Type B pancreatic cell (in vitro differentiated cells): ENCODE measurements at regions not wholly inside any gene's neighbourhood (a gene's known extent, or its start where the extent isn't known, plus 50 kb on each side); places are given as distances from the start of the nearest gene placed in this dataset.
A peak's percentile ranks its signal among the peaks of the same experiment; 100 is the strongest.

Experiments used
- DNase-seq: peaks from one replicate; pipeline ENCODE4 v3.0.0; 2021; ENCODE audit warnings: mixed read lengths; ENCODE audit not compliant: unreplicated experiment; ENCODE audit errors: extremely low spot score
- H3K27ac Mint-ChIP-seq: 2 replicates; pipeline ENCODE4 v1.8.0; 2021; ENCODE audit warnings: mild to moderate bottlenecking, mixed read lengths
- H3K27me3 Mint-ChIP-seq: 2 replicates; pipeline ENCODE4 v1.8.0; 2021; ENCODE audit warnings: mixed read lengths
- H3K36me3 Mint-ChIP-seq: 2 replicates; pipeline ENCODE4 v1.8.0; 2021; ENCODE audit warnings: mixed read lengths
- H3K4me1 Mint-ChIP-seq: one replicate; pipeline ENCODE4 v1.8.0; 2021; ENCODE audit warnings: mixed read lengths; ENCODE audit not compliant: unreplicated experiment
- H3K4me3 Mint-ChIP-seq: 2 replicates; pipeline ENCODE4 v1.8.0; 2021; ENCODE audit warnings: mild to moderate bottlenecking, mixed read lengths
- H3K9me3 Mint-ChIP-seq: 2 replicates; pipeline ENCODE4 v1.8.0; 2021; ENCODE audit warnings: mixed read lengths
- CTCF ChIP-seq: fragments of 200-600 bp; sonication (generic); conservative IDR thresholded peaks from 2 replicates; pipeline ENCODE4 v1.5.0; 2021; ENCODE audit warnings: antibody characterized with exemption, mild to moderate bottlenecking

GRCh38 chr3:182399978-182400737 is 393.1 kb upstream of the ATP11B start:
- TF ChIP-seq CTCF = no peak
- Mint-ChIP-seq H3K4me1 (peaks cover 4% of the 10 kb centered on the region), H3K9me3 (peaks cover 4% of the 10 kb centered on the region), H3K36me3 (no peaks in the 10 kb centered on the region), H3K4me3 (no peak overlapping the region), H3K27me3 (no peaks in the 10 kb centered on the region), H3K27ac (peak overlapping the region; percentile 19)
- DNase-seq = no peak

- no peak for DNase-seq
- H3K27me3 Mint-ChIP-seq = no peaks in the 10 kb centered on the region
- H3K36me3 Mint-ChIP-seq = no peaks in the 10 kb centered on the region
- no peak overlapping the region for H3K27ac Mint-ChIP-seq
- H3K4me3 Mint-ChIP-seq = no peak overlapping the region
- no peak for TF ChIP-seq CTCF
- H3K4me1 Mint-ChIP-seq = peaks cover 4% of the 10 kb centered on the region
- H3K9me3 Mint-ChIP-seq = peaks cover 4% of the 10 kb centered on the region
Measured at GRCh38 chr3:182400838-182401237, 392.5 kb upstream of the ATP11B start.

GRCh38 chr3:182404031-182404430 is 389.3 kb upstream of the ATP11B start:
- no peak overlapping the region for H3K27ac Mint-ChIP-seq
- H3K9me3 Mint-ChIP-seq = peaks cover 4% of the 10 kb centered on the region

GRCh38 chr3:182405759-182406158 is 387.5 kb upstream of the ATP11B start:
- no peaks in the 10 kb centered on the region for H3K27me3 Mint-ChIP-seq
- no peak overlapping the region for H3K4me3 Mint-ChIP-seq
- no peaks in the 10 kb centered on the region for H3K4me1 Mint-ChIP-seq
- DNase-seq = no peak
- H3K9me3 Mint-ChIP-seq = peaks cover 6% of the 10 kb centered on the region
- H3K27ac Mint-ChIP-seq = no peak overlapping the region
- no peaks in the 10 kb centered on the region for H3K36me3 Mint-ChIP-seq
- TF ChIP-seq CTCF = no peak

More at GRCh38 chr3:182404031-182404430, 389.3 kb upstream of the ATP11B start:
- no peak for DNase-seq
- no peaks in the 10 kb centered on the region for H3K27me3 Mint-ChIP-seq
- H3K4me1 Mint-ChIP-seq = peaks cover 4% of the 10 kb centered on the region
- H3K36me3 Mint-ChIP-seq = no peaks in the 10 kb centered on the region
- no peak for TF ChIP-seq CTCF
- no peak overlapping the region for H3K4me3 Mint-ChIP-seq

- no peak for DNase-seq
- Mint-ChIP-seq H3K4me3 (no peak overlapping the region), H3K27ac (no peak overlapping the region), H3K27me3 (no peaks in the 10 kb centered on the region), H3K9me3 (peaks cover 6% of the 10 kb centered on the region), H3K4me1 (no peaks in the 10 kb centered on the region), H3K36me3 (no peaks in the 10 kb centered on the region)
- TF ChIP-seq CTCF = no peak
Measured at GRCh38 chr3:182406786-182407185, 386.5 kb upstream of the ATP11B start.
